Karpas-422 (cell line): ENCODE measurements at regions not wholly inside any gene's neighbourhood (a gene's known extent, or its start where the extent isn't known, plus 50 kb on each side); places are given as distances from the start of the nearest gene placed in this dataset.
"Not testable (repeated sequence)": the region's sequence is repeated elsewhere in the genome, so short reads cannot be mapped to it uniquely, and the experiment has no call there.

Experiments
- DNase-seq: peaks from one replicate; pipeline ENCODE4 v3.0.0-alpha.2; 2015
- H2AFZ ChIP-seq: fragments of 200-600 bp; sonication (generic); 2 replicates; pipeline ENCODE4 v1.6.1; 2014; ENCODE audit warnings: antibody characterized with exemption, low read length, mixed read lengths
- H3K27ac ChIP-seq: fragments of 200-600 bp; sonication (generic); 2 replicates; pipeline ENCODE4 v1.5.1; 2014; ENCODE audit warnings: mild to moderate bottlenecking, low read length, moderate library complexity
- H3K27me3 ChIP-seq: fragments of 200-600 bp; sonication (generic); 2 replicates; pipeline ENCODE4 v1.6.1; 2014; ENCODE audit warnings: low read length, mixed read lengths
- H3K36me3 ChIP-seq: fragments of 200-600 bp; sonication (generic); 2 replicates; pipeline ENCODE4 v1.6.1; 2014; ENCODE audit warnings: low read length, mixed read lengths; ENCODE audit not compliant: insufficient read depth
- H3K4me1 ChIP-seq: fragments of 200-600 bp; sonication (generic); 2 replicates; pipeline ENCODE4 v1.6.1; 2014; ENCODE audit warnings: mild to moderate bottlenecking, low read length, mixed read lengths
- H3K4me2 ChIP-seq: fragments of 200-600 bp; sonication (generic); 2 replicates; pipeline ENCODE4 v1.6.1; 2014; ENCODE audit warnings: low read length, low read depth, mild to moderate bottlenecking; ENCODE audit not compliant: poor library complexity, severe bottlenecking
- H3K4me3 ChIP-seq: fragments of 200-600 bp; sonication (generic); 2 replicates; pipeline ENCODE4 v1.5.1; 2014; ENCODE audit warnings: mild to moderate bottlenecking, antibody characterized with exemption, low read length, mixed read lengths
- H3K79me2 ChIP-seq: fragments of 200-600 bp; sonication (generic); 2 replicates; pipeline ENCODE4 v1.6.1; 2014; ENCODE audit warnings: mild to moderate bottlenecking, low read length, mixed read lengths
- H3K9ac ChIP-seq: fragments of 200-600 bp; sonication (generic); 2 replicates; pipeline ENCODE4 v1.6.0; 2014; ENCODE audit warnings: low read length
- H3K9me2 ChIP-seq: fragments of 200-600 bp; sonication (generic), shearing (Covaris generic); replicated peaks from 2 replicates; pipeline ENCODE4 v1.6.0; 2014; ENCODE audit warnings: mild to moderate bottlenecking, low read length, moderate library complexity; ENCODE audit not compliant: insufficient read depth
- H3K9me3 ChIP-seq: fragments of 300-700, 200-600 bp; sonication (generic); 2 replicates; pipeline ENCODE4 v1.6.1; 2014; ENCODE audit warnings: low read length, mixed read lengths
- H4K20me1 ChIP-seq: fragments of 200-600 bp; sonication (generic); 2 replicates; pipeline ENCODE4 v1.6.1; 2014; ENCODE audit warnings: mild to moderate bottlenecking, antibody characterized with exemption, low read length, low read depth; ENCODE audit not compliant: insufficient read depth

- H3K36me3 ChIP-seq, H3K9ac ChIP-seq, H3K79me2 ChIP-seq, H3K27ac ChIP-seq, H3K9me2 ChIP-seq, H3K4me2 ChIP-seq, H4K20me1 ChIP-seq, H3K4me1 ChIP-seq, H3K27me3 ChIP-seq, DNase-seq, H3K4me3 ChIP-seq, H2AFZ ChIP-seq, H3K9me3 ChIP-seq: not testable (repeated sequence)
Observed at GRCh38 chr12:42708374-42708773, 118.8 kb upstream of the PRICKLE1 start.

GRCh38 chr12:42707312-42708226 lies 118.0 kb upstream of the PRICKLE1 start:
- H3K4me1 ChIP-seq: no peaks in the 10 kb centered on the region
- H3K9ac ChIP-seq: no peak overlapping the region
- no peaks in the 10 kb centered on the region for H3K27me3 ChIP-seq
- no peaks in the 10 kb centered on the region for H3K9me2 ChIP-seq
- no peak overlapping the region for H3K27ac ChIP-seq
- H4K20me1 ChIP-seq: no peaks in the 10 kb centered on the region
- H2AFZ ChIP-seq: no peak overlapping the region
- H3K9me3 ChIP-seq: no peaks in the 10 kb centered on the region
- H3K36me3 ChIP-seq: no peaks in the 10 kb centered on the region
- no peaks in the 10 kb centered on the region for H3K79me2 ChIP-seq
- H3K4me2 ChIP-seq: no peak overlapping the region
- no peak for DNase-seq
- H3K4me3 ChIP-seq: no peak overlapping the region

GRCh38 chr12:42706321-42706720 lies 116.8 kb upstream of the PRICKLE1 start:
- Histone ChIP-seq H3K27ac (no peak overlapping the region), H3K4me3 (no peak overlapping the region), H3K4me2 (no peak overlapping the region), H3K9me2 (no peaks in the 10 kb centered on the region), H3K4me1 (no peaks in the 10 kb centered on the region), H3K9me3 (no peaks in the 10 kb centered on the region), H3K36me3 (no peaks in the 10 kb centered on the region), H3K79me2 (no peaks in the 10 kb centered on the region), H4K20me1 (no peaks in the 10 kb centered on the region), H3K9ac (no peak overlapping the region), H2AFZ (no peak overlapping the region), H3K27me3 (no peaks in the 10 kb centered on the region)
- no peak for DNase-seq

DNA sequence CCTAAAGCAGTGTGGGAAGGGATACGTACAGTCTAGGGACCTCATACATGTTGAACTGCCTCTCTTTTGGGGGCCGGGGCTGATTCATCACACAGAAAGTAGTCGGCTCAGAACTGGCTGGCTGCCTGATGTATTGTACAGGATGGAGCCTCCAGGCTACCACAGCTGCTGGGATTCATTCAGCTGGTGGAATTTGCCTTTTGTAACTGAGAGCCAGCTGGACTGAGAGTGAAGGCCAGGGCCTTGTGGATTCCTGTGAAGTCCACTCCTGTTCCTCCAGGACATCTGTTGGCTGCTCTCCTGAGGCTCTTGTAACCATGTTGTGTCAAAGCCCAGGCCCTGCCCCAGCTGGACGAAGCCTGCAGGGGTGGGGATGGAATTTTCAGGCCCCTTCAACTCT lies 116.3 kb upstream of the PRICKLE1 start:
- no peaks in the 10 kb centered on the region for H3K9me3 ChIP-seq
- no peaks in the 10 kb centered on the region for H3K36me3 ChIP-seq
- no peaks in the 10 kb centered on the region for H3K9me2 ChIP-seq
- no peak overlapping the region for H3K27ac ChIP-seq
- DNase-seq: no peak
- H3K79me2 ChIP-seq: no peaks in the 10 kb centered on the region
- no peaks in the 10 kb centered on the region for H4K20me1 ChIP-seq
- no peak overlapping the region for H3K4me3 ChIP-seq
- no peaks in the 10 kb centered on the region for H3K27me3 ChIP-seq
- no peak overlapping the region for H3K4me2 ChIP-seq
- no peak overlapping the region for H2AFZ ChIP-seq
- no peaks in the 10 kb centered on the region for H3K4me1 ChIP-seq
- H3K9ac ChIP-seq: no peak overlapping the region

DNA sequence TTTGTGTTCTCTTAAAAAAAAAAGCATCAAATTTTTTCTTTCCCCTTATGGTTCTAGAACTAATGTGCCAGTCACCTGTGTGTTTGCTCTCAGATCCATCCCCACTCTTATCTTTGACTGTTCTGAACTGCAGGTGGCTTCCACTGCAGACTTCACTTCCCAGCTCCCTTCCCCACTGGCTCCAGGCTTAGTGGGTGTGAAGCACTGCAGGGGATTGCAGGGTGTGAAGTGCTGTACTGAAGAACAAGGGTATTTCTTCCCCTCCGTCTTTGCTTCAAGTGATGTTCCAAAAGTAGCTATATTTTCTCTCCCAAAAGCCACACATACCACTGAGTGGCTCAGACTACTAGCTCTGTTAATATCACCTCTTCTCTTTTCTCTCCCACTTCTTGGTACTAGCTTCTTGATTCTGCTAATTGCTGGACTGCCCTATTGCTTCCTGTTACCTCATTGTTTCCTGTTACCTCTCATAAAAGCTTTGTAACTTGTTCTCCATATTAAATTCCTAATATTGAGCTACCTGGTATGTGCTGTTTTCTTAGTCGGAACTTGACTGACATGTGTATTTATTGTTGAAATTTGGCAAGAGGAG lies 115.4 kb upstream of the PRICKLE1 start:
- Histone ChIP-seq H2AFZ (no peak overlapping the region), H3K4me2 (no peak overlapping the region), H3K9me2 (no peaks in the 10 kb centered on the region), H3K4me1 (no peaks in the 10 kb centered on the region), H4K20me1 (no peaks in the 10 kb centered on the region), H3K36me3 (no peaks in the 10 kb centered on the region), H3K27ac (no peak overlapping the region), H3K4me3 (no peak overlapping the region), H3K27me3 (no peaks in the 10 kb centered on the region), H3K79me2 (no peaks in the 10 kb centered on the region), H3K9ac (no peak overlapping the region), H3K9me3 (no peaks in the 10 kb centered on the region)
- DNase-seq: no peak

GRCh38 chr12:42704340-42704739 lies 114.8 kb upstream of the PRICKLE1 start:
- H3K4me2 ChIP-seq: no peak overlapping the region

GRCh38 chr12:42701084-42701483 lies 111.5 kb upstream of the PRICKLE1 start:
- Histone ChIP-seq H3K36me3 (no peaks in the 10 kb centered on the region), H3K27ac (no peak overlapping the region), H3K79me2 (no peaks in the 10 kb centered on the region), H3K9me3 (no peaks in the 10 kb centered on the region), H3K4me1 (no peaks in the 10 kb centered on the region), H4K20me1 (no peaks in the 10 kb centered on the region), H3K9me2 (no peaks in the 10 kb centered on the region), H2AFZ (no peak overlapping the region), H3K4me3 (no peak overlapping the region), H3K9ac (no peak overlapping the region), H3K4me2 (no peak overlapping the region), H3K27me3 (no peaks in the 10 kb centered on the region)
- no peak for DNase-seq

More at GRCh38 chr12:42704340-42704739, 114.8 kb upstream of the PRICKLE1 start:
- Histone ChIP-seq H3K36me3 (no peaks in the 10 kb centered on the region), H4K20me1 (no peaks in the 10 kb centered on the region), H3K4me1 (no peaks in the 10 kb centered on the region), H3K27me3 (no peaks in the 10 kb centered on the region), H2AFZ (no peak overlapping the region), H3K9me3 (no peaks in the 10 kb centered on the region), H3K9ac (no peak overlapping the region), H3K79me2 (no peaks in the 10 kb centered on the region), H3K27ac (no peak overlapping the region), H3K4me3 (no peak overlapping the region), H3K9me2 (no peaks in the 10 kb centered on the region)
- no peak for DNase-seq

- Histone ChIP-seq H3K4me2 (no peak overlapping the region), H3K36me3 (no peaks in the 10 kb centered on the region), H3K4me1 (no peaks in the 10 kb centered on the region), H4K20me1 (no peaks in the 10 kb centered on the region), H3K9ac (no peak overlapping the region), H2AFZ (no peak overlapping the region), H3K9me2 (no peaks in the 10 kb centered on the region), H3K4me3 (no peak overlapping the region), H3K27ac (no peak overlapping the region), H3K9me3 (no peaks in the 10 kb centered on the region), H3K79me2 (no peaks in the 10 kb centered on the region), H3K27me3 (no peaks in the 10 kb centered on the region)
- no peak for DNase-seq
Observed at GRCh38 chr12:42698213-42698612, 108.7 kb upstream of the PRICKLE1 start.
